ENCODE measurements at regions not wholly inside any gene's neighbourhood (a gene's known extent, or its start where the extent isn't known, plus 50 kb on each side); places are given as distances from the start of the nearest gene placed in this dataset.

DNA sequence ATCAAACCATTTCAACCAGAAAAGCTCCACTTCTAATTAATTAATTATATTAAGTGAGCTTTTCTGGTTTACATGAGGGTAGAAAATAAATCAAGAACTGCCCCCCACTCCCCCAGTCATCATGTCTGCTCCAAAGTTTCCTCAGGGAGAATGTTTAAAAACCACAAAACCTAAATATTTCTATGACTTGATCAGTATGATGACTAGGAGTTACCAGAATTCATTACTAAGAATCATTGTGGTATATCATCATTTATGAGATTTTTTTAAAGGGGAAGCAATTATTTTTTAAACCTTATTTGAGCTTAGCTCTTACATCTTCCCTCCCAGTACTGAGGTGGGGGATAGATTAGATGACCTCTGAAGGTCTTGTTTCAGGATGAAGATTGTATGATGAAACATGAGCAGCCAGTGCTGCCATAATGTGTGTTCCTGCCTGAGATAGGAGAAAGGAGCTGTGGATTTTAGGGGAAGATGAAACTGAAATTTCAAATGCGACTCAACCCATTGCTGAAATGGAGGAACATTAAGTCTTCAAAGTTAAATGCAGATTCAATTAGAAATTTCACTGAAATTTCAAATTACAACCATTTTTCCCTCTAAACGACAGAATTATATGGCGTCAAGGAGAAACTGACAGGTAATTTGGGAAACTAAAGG is 401.3 kb upstream of the CADM1 start:
- no peak for DNase-seq

DNA sequence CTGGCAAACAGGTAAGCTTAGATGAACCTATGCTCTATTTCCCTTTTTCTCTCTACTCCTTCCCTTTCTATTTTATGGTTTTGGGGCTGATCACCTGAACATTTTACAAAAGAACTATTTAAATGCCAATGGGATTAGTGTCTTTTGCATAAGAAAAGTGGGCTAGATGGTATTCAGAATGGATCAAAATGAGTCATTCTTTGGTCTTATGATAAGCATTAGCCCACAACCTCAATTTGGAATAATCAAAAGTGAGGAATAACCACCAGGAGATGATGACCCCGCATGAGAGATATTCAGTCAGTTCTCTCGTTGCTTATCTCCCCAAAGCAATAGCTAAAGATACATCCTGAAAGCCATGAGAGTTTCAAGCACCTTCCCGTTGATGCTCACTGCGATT is 399.0 kb upstream of the CADM1 start:
- no peak for DNase-seq

DNA sequence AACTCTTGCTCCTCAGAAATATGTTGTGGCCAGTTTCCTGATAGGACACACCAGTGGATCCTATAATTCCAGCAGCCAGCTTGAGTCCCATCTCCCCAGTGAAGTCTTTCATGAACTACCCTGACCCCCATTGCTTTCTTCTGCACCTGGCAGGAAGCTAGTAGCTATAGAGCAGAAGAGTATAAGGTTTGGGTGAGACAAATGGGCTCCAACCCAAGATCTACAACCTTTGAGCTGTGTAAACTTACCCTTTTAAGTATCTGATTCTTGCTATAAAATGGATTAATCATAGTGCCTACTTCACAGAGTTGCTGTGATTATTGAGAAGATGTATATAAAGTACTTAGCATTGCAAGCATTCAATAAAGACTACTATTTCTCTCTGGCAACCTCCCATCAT is 396.9 kb upstream of the CADM1 start:
- DNase-seq = no peak

DNA sequence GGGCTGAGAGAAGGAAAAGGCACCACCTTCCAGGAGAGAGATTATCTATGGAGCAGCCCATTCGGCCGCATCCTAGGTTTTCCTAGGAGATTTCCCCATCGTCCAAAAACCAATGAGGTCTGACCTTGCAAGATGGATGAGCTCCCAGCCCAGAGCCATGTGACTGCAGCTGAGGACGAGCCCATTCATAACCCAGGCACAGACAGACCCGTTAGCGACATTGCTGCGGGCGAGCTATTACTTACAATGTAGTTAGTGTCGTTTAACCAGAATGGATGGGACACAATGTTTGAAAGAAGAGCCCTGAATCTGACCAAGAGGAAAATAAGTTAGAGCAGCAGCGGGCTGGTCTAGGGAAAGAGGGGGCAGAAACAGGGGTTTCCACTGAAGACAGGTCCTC is 395.9 kb upstream of the CADM1 start:
- DNase-seq = no peak

DNA sequence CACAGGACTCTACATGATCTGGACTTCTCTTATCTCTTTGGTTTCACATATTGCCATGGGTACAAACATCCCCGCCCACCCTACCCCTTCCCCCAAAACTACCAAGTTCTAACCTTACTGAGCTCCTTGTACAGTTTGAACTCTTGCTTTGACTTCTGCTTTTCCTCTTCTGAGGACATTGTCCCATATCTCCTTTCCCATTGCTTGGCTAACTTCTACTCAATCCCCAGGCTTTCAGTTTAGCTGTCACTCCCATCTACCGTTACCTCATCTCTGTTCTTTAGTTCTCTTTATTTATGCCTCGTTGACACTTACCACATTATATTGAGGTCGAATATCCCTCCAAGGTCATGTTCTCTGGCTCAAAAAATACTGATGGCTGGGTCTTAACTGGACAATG is 393.5 kb upstream of the CADM1 start:
- DNase-seq = no peak

DNA sequence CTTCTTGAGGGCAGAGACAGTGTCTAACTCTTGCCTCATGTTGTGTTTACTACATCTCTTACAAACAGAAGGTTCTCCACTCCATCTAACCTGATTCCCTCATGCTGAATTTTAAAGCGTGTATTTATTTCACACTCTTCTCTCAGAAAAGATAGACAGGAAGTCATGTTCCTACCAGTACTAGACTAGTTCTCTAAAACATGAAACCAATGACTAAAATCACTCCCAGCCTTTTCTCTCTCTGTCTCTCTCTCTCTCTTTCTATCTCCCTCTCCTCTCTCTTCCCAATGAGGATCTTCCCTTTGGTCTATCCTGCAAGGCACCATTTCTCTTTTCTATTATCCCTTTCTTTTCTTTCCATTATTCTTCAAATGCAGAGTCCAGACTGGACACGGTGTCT is 391.9 kb upstream of the CADM1 start:
- no peak for DNase-seq

DNA sequence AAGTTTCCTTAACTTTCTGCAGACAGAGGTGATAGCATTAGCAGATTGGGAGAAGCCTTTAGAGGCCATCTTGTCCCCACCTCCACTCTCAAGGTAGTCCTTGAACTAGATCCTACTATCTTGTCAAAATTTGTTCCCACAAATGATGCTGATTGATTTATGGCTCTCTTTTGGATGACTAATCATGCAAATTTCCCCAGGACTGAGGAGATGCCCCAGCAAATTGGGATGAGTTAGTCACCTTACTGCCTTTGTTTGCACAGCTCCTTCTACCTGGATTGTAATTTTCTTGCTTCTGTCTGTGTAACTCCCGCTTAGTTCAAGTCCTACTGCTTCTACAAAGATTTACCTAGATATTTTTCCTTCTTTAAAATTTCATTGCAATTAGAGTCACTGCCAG is 391.4 kb upstream of the CADM1 start:
- DNase-seq = no peak

DNA sequence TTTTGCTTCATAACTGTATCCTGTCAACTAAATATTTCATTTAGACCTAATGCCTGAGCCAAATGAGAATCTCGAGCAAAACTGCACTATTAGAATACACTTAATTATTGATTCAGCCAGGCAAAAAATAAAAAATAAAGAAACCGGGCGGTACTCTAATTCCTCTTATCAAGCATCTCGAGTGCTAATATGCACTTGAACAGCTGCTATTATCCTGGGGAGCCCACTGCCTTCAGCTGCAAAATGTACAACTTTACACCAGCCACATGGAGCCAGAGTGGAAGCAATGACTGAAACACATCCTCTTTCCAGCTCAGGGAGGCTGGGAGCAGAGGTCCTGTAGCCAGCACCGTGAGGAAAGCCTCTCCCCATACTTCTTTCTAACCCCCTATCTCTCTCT is 390.0 kb upstream of the CADM1 start:
- DNase-seq = no peak

DNA sequence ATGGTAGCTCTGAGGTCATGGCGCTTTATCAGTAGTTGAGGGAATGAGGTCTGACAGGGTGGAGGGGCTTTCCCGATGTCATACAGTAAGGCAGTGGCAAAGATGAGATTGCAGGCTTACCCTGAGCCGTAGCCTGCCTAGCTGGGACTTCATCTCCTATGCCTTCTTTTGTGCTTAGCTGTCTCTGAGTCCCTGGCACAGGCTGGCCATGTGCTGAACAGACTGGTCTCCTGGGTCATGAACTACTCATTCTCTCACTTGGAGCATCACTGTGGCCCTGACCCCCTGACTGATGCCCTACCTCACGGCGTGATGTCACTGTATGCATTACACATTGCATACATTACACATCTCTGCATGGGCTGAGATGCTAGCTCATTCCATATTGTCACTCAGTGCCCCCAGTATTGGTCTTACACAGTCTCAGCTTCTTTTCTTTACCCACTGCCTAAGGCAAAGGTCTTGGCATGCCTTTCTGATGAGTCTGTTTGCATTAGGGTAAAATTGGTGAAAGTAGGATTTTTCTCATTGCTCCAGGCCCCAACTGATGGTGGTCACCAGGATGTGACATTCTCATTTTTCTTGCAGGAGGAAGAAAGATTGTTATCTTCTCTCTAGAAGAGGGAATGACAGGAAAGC is 389.4 kb upstream of the CADM1 start:
- DNase-seq = no peak

DNA sequence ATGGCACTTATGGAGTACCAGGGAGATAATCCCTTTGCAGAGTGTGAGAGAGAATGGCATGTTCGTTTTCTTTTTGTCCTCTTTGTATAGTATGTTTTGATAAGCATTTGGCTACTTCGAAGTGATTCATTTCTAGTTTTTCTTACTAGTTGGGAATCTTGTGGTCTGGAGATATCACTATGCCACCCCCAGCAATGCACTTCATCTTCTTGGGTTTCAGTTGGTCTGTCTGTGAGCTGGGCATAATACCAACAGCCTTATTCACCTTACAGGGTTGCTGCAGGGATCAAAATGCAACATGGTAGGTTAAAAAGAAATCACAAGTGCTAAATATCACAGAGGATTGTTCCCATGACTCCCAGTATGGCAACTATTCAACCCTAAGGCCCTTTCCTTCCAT is 387.8 kb upstream of the CADM1 start:
- DNase-seq = no peak

DNA sequence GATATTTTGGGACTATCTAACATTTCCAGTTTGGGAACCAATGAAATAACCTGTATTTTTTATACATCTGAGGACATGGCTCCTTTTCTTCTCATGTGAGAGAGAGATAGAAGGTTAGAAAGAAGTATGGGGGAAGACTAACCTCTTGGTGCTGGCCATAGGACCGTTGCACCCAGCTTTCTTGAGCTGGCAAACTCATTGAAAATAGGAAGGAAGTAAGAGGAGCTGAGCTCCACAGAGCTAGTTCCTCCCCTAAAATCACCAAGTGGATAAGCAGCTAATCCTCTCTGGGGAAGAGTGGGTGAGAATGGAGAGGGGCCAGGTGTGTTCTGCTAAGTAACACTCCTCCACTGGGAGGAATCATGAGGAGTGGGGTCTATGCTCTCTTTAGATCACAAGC is 387.4 kb upstream of the CADM1 start:
- no peak for DNase-seq

DNA sequence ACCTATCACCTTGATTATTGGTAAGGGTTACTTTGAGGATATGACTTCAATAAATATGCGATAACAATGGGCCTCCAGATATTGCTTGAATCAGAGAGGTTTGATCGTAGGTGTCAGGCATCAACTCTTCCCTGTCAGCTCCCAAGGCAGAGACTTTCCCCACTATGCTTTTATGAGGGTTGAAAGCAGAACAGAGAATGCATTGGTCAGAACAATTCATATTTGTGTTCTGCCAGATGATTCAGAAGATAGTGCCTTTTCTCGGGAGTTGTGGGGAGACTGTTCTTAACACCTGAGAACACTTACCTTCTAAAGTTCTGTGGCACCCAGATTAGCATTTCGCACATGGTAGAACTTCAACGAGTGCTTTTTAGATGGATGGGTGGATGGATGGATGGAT is 386.3 kb upstream of the CADM1 start:
- DNase-seq = no peak

DNA sequence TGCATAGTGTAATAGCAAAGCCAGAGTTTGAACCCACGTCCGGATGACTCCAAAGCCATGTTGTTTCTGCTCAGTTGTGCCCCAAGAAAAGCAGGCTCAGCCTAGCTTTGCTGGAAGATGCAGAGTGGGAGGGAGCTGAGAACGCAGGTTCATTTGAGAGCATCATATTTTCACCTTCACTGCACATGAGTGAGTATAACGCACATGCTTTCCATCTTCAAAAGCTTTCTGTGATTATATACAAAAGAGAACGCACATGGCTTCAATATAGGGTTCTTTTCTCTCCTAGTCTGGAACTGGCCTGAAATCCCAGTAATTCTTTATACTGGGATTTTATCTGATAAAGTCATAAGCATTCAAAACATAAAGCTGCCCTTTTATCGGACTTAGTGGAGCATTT is 385.5 kb upstream of the CADM1 start:
- no peak for DNase-seq

DNA sequence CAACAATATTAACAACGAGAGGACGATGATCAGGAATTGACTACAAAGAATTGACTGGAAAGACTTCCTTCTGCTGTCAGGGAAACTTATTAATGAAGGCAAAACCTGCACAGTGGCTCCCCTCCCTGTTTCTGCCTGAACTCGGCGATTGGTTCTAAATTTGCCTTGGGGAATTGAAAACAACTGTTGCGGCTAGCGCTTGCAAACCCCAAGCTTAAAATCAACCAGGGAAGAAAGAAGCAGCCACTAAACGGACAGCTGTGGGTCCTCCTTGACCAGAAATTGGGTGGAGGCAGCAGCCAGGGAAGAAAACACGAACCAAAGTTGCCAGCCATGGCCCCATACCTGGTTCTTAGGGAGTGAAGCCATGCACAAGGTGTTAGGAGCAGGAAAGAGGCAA is 383.5 kb upstream of the CADM1 start:
- DNase-seq = no peak

DNA sequence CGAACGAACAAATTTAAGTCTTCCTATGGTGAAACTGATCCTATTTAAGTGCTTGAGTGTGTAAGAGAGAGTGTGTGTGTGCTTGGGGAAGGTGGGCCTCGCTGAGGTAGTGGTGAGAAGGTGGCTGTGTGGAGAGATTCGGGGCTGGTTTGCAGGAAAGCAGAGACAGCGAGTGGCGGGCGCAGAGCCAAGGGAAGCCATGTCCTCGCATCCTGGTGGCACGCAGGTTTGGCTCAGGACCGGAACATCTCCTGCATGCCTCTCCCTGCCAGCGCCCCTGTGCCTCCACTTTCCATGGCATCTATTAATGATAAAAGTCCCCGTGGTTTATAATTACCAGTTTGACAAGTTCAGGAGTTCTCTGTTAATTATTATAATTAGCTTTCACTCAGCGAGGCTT is 383.1 kb upstream of the CADM1 start:
- no peak for DNase-seq

DNA sequence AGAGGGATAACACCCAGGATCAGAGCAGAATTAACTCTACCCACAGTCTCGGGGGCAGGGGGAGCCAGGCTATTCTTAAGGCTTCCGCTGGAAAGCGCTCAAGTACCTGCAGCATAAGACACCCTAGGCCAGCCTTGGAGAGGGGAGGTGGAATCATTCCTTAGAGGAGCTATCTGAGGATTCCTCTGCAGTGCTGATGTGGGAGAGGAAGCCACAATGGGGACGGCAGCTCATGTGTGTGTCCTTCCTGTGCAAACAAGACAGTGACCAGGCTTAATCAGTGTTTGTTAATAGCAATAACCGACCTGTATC is 382.2 kb upstream of the CADM1 start:
- DNase-seq = no peak

DNA sequence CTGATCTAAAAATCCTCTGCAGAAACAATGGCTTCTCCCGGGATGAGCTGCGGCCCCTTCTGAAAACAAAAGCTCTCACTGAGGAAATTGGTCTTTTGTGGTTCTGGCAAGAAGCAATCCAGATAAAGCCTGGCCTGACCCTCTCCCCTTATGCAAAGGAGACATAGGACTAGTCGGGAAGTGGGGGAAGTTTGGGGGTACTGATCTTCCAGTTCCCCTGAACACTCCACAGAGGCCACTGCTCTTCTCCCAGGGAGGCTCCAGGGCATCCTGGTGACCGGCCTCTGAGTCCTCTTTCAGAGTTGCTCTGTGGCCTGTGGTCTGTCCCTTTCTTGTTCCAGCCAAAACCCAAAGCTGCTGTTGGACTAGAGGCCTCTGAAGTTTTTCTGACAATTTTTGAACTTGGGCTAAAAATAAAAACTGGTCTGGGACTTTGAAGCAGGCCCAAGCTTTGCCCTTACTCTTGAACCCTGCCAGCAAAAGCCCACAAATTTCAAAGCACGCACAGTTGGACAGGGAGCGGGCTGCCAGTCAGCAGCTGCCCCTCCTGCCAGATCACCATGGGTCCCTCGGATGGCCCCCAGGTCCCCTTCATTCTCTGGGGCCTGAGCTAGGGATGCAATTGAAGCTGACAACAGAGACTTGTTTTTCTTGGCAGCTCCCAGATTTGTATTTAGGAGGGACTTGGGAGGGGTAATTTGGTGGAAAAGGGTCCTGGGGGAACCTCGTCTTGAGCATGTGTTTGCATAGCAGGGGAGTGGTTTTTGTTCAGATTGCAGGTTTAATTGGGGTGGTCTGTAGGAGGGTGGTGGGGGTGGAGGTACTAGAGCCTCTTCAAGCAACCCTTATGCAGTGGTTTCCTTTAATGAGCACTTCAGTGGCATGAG is 381.6 kb upstream of the CADM1 start:
- no peak for DNase-seq

DNA sequence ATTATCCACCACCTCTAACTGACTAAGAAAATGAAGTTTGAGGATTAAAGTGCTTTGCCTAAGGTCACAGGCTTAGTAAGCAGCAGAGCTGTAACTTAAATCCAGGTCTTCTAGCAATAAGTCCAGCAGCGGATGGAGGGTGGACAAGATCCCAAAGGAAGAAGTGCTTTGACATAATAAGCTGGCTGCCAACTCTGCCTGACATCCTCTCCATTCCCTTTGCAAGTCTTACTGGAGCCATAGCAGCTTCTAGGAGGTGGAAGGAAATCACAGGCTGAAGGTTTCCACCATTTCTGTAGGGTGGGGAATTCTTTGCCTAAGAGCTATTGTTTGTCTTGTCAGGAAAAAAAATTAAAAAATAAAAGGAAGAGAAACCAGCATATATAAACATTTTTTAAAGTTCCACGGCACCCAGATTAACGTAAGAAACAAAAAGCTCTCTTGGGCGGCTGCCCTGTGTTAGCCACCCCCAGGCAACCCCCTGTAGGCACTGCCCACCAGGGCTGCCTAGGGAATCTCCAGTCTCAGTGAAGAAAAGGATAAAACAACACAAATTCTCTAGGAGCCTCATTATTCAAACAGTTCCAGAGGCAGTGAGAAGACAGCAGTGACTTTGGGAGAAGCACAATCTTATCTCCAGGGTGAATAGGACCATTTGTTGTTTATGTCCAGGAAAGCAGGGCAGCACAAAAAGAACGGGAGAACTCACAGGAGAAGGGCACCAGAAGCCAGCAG is 380.8 kb upstream of the CADM1 start:
- no peak for DNase-seq

DNA sequence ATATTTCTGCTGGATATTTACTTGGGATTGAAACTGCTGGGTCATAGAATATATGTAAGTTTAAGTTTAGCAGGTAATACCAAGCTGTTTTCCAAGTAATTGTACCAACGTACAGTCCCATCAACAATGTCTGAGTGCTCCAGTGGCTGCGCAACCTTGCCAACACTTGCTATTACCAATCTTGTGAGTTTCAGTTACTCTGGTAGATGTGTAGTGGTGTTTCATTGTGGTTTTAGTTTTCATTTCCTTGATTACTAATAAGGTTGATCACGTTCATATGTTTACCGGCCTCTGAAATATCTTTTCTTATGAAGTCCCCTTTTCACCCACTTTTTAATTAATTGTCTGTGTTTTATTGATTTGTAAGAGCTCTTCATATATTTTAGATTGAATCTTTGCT is 370.6 kb upstream of the CADM1 start:
- DNase-seq = no peak

DNA sequence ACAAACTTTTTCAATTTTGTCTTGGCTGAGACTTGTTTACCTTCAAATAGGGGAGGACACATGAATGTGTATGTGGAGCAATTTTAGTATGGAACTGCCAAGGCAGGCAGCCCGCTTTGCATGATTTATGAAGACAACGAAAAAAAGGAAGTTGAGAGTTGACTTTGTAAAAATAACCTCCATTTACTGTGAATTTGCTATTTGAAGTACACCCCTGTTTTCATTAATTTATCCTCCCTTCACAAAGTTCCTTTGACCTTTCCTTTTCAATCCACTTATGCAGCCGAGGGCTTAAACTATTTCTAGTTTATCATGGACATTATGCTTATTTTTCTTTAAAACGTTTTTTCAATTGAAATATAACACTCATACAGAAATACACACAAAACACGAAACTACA is 369.6 kb upstream of the CADM1 start:
- DNase-seq = no peak

DNA sequence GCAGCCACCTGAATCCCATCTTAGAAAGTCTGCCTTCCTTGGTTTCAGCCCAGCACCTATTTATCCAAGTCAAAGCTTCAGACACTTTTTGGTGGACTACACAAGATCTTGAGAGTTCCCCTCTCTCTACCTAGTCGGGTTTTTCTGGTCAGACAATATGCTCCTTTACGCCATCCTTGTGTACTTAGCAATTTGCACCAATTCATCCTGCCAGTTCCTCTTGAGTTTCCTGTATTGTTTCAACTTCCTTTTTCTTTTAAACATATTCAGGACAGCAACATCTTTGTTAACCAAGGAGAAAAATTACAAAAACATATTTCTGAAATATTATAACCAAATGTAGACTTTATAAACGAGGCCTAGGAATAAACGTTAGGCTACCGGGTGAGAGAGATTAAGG is 368.2 kb upstream of the CADM1 start:
- DNase-seq = no peak

DNA sequence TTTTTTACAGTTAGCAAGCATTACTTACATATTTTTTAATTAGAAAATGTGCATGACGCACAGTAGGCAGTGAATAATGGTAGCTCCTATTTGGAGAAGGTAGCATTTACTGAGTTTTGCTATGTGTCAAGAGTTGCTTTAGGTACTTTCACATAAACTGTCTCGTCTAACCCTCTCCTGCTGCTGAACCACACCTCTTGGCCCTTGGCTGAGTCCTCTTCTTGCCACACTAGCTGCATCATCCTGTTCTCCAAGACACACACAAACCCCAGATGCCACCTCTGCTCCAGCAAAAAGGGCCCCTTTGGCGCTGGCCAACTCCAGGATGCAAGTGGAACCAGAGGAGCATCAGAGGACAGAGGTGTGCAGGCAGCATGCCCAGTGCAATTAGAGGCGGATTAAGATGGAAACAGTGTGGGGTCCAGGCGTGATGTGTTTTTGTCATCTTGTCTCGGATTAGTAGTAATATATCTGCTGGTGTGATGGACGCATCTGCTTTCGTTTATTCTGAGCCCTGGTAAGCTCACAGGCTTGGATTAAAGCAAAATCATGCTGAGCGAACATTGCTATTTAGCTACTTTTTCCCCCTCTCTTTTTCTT is 367.0 kb upstream of the CADM1 start:
- no peak for DNase-seq

DNA sequence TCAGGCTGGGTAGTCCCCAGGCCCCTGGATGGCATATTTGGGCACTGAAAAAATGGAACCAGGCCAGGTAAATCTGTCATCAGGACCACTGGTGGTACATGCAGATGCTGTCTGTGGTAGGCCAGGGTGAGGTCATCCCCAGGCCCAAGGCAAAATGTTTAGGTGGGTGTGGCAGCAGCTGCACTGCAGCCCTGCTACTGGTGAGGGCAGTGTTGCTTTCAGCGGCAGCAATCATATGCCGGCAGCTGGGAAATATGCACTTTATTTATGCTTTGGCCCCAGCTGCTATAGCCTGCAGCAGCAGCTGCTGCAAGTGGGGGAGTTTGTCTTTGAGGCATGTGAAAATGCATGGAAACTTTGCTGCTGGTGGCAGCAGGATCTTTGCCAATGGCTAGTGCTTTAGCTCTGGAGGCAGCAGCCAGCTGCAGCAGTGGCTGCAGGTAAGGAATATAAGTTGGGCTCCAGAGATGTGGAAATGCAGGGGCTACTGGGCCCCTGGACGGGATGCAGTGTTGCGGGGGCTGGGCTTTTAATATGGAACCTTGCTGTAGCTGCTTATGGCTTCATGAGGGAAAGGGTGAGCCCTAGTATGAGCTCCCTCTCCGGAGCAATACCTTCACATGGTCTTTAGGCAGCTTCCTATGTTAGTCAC is 365.7 kb upstream of the CADM1 start:
- no peak for DNase-seq

Measured in HCEC 1CT (cell line).